ENCODE measurements at regions not wholly inside any gene's neighbourhood (a gene's known extent, or its start where the extent isn't known, plus 50 kb on each side); places are given as distances from the start of the nearest gene placed in this dataset.
"Not testable (repeated sequence)": the region's sequence is repeated elsewhere in the genome, so short reads cannot be mapped to it uniquely, and the experiment has no call there.

- no peak overlapping the region for H3K4me3 ChIP-seq (replicated peaks; ENCODE audit: low read depth, low read length)
- DNase-seq (ENCODE audit: extremely low read depth, low read depth) = no peak
- TF ChIP-seq CTCF (IDR thresholded peaks at IDR 0.05; ENCODE audit: low read depth, low read length, missing control alignments) = no peak
Observed at GRCh38 chr13:22893204-22893603, 287.6 kb upstream of the SGCG start.

- H3K4me3 ChIP-seq (replicated peaks; ENCODE audit: low read depth, low read length) = no peak overlapping the region
- no peak for DNase-seq (ENCODE audit: extremely low read depth, low read depth)
- TF ChIP-seq CTCF (IDR thresholded peaks at IDR 0.05; ENCODE audit: low read depth, low read length, missing control alignments) = no peak
Observed at GRCh38 chr13:22893777-22894176, 287.0 kb upstream of the SGCG start.

GRCh38 chr13:22897571-22898314, 283.0 kb upstream of the SGCG start:
- no peak for DNase-seq (ENCODE audit: extremely low read depth, low read depth)

GRCh38 chr13:22900416-22900951, 280.3 kb upstream of the SGCG start:
- not testable (repeated sequence) for H3K4me3 ChIP-seq (replicated peaks; ENCODE audit: low read depth, low read length); DNase-seq (ENCODE audit: extremely low read depth, low read depth)

More at GRCh38 chr13:22897571-22898314, 283.0 kb upstream of the SGCG start:
- no peak for TF ChIP-seq CTCF (IDR thresholded peaks at IDR 0.05; ENCODE audit: low read depth, low read length, missing control alignments)
- no peak overlapping the region for H3K4me3 ChIP-seq (replicated peaks; ENCODE audit: low read depth, low read length)

GRCh38 chr13:22903301-22903700, 277.5 kb upstream of the SGCG start:
- H3K4me3 ChIP-seq (replicated peaks; ENCODE audit: low read depth, low read length) = no peak overlapping the region
- DNase-seq (ENCODE audit: extremely low read depth, low read depth) = no peak
- no peak for TF ChIP-seq CTCF (IDR thresholded peaks at IDR 0.05; ENCODE audit: low read depth, low read length, missing control alignments)

GRCh38 chr13:22903925-22904324, 276.9 kb upstream of the SGCG start:
- no peak for TF ChIP-seq CTCF (IDR thresholded peaks at IDR 0.05; ENCODE audit: low read depth, low read length, missing control alignments)
- no peak overlapping the region for H3K4me3 ChIP-seq (replicated peaks; ENCODE audit: low read depth, low read length)
- DNase-seq (ENCODE audit: extremely low read depth, low read depth) = no peak

- no peak for TF ChIP-seq CTCF (IDR thresholded peaks at IDR 0.05; ENCODE audit: low read depth, low read length, missing control alignments)
Observed at GRCh38 chr13:22915442-22916082, 265.2 kb upstream of the SGCG start.

GRCh38 chr13:22916276-22916675, 264.5 kb upstream of the SGCG start:
- H3K4me3 ChIP-seq (replicated peaks; ENCODE audit: low read depth, low read length); DNase-seq (ENCODE audit: extremely low read depth, low read depth): not testable (repeated sequence)

More at GRCh38 chr13:22915442-22916082, 265.2 kb upstream of the SGCG start:
- peak overlapping the region; percentile 35 for H3K4me3 ChIP-seq (replicated peaks; ENCODE audit: low read depth, low read length)
- DNase-seq (ENCODE audit: extremely low read depth, low read depth) = no peak
